ENCODE measurements at regions not wholly inside any gene's neighbourhood (a gene's known extent, or its start where the extent isn't known, plus 50 kb on each side); places are given as distances from the start of the nearest gene placed in this dataset.
"Not testable (repeated sequence)": the region's sequence is repeated elsewhere in the genome, so short reads cannot be mapped to it uniquely, and the experiment has no call there.

DNA sequence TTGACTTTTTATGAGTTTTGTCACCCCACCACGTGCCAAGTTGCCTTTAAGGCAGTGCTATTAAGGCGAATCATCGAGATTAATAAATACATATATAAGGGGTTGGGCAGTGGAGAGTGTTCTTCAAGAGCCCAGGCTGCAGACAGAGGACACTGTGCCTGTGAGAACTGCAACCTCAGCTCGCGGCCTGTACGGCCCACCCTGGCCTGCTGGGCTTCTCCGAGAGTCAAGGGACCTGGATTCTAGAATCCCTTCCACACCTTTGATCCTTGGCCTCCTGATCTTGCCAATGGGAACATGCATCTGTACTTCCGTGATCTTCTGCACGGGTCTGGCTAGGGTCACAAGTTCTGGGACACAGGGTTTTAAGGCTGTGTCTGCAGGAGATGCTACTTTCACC, 54.5 kb downstream of the IRX5 start:
- in situ Hi-C loops (cut with HindIII; ENCODE audit: low sequenced_read_pairs): no loop called here

DNA sequence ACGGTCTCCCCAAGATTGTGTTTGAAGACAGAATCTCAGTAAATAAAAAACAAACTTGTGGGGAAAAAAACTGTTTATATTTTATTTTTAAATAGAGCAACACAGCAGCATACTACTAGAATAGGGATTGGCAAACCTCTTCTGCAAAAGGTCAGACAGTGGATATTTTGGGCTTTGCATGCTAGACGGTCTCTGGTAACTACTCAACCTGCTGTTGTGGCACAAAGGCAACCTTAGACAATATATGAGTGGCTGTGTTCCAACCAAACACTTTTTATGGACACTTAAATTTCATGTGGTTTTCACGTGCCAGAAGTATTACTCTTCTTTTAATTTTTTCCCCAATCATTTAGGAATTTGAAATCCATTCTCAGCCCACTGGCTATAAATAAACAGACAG, 55.0 kb downstream of the IRX5 start:
- in situ Hi-C loops (cut with HindIII; ENCODE audit: low sequenced_read_pairs): no loop called here

DNA sequence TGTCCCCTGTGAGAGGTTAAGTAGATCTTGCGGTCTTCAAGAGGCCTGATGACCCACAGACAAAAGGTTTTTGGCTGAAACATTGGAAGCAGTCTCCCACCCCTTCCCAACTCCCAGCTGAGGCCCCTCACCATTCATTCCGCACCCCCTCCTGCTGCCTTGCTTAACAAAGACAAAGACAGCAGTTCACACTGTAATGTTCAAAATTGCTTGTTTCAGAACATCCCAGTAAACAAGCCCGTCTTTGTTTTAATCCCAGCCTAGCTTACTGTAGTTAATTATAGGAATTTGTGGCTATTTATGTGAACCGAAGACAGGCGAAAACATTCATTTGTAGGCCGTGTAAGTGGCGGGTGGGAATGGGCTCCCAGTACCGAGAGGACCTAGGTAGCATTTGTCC, 55.7 kb downstream of the IRX5 start:
- in situ Hi-C loops (cut with HindIII; ENCODE audit: low sequenced_read_pairs): no loop called here

DNA sequence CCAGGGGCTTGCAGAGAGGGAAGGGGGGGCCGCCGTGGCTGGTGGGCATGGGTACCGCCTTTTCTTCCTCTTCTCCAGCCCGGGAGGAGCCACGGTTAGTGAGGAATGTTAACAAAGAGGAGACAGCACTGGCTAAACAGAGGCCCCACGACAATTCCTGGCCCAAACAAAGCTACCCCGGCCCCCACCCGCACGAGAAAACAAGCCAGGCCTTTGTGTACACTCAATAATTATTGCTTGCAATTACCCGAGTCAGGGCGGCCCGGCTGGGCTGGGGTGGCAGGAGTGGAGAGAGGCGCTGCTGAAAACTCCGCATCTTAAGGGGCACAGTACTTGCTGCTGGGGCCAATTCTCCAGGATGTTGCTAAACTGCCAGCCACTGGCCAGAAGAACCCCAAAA, 56.4 kb downstream of the IRX5 start:
- in situ Hi-C loops (cut with HindIII; ENCODE audit: low sequenced_read_pairs): no loop called here

DNA sequence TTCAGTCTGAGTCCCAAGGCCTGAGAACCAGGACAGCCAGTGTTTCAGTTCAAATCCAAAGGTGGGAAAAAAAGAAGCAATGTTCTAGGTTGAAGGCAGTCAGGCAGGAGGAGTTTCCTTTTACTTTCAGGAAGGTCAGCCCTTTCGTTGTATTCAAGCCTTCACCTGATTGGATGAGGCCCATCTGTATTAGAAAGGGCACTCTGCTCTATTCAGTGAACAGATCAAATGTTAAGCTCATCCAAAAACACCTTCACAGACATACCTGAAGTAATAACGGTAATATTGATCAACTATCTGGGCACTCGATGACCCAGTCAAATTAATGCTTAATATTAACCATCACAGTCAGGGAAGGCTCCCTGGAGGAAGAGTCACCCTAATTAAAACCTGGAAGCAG, 60.9 kb downstream of the IRX5 start:
- in situ Hi-C loops (cut with HindIII; ENCODE audit: low sequenced_read_pairs): no loop called here

DNA sequence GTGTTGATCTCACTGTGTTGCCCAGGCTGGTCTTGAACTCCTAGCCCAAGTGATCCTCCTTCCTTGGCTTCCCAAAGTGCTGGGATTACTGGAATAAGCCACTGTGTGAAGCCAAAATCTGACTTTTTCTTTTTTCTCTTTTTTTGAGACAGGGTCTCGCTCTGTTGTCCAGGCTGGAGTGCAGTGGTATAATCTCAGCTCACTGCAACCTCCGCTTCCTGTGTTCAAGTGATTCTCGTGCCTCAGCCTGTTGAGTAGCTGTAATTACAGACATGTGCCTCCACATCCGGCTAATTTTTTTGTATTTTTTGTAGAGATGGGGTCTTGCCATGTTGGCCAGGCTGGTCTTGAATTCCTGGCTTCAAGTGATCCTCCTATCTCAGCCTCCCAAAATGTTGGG, 61.3 kb downstream of the IRX5 start:
- in situ Hi-C loops (cut with HindIII; ENCODE audit: low sequenced_read_pairs): not testable (repeated sequence)

DNA sequence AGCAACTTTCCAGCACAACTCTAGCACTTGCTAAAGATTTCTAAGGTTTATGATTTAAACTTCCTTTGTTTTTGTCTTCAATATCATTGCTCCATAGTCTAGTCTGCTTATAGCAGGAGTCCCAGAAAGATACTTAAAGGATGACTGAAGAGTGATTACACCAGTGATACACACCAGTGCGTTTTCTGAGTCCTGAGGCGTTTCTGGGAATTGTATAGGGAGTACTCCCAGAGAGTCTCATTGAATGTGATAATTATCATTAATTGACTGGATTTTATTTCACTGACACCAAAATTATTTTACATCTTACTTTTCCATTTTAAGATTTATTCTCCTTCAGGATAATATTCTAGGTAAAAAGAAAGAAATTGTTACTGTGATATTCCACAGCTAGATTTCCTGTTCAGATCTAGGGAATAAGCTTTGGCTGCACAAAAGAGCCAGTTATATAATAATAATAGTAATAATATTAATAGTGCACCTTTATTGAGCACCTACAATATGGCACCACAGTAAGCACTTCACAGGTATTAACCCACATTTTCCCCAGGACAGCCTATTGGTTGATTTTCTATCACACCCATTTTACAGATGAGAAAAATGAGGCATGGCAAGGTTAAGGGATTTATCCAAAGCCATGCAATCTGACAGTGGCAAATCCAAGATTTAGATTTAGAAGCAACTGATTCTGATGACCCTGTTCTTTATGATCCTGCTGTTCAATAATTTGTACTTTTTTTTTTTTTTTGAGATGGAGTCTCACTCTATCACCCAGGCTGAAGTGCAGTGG, 62.6 kb downstream of the IRX5 start:
- in situ Hi-C loops (cut with HindIII; ENCODE audit: low sequenced_read_pairs): no loop called here

DNA sequence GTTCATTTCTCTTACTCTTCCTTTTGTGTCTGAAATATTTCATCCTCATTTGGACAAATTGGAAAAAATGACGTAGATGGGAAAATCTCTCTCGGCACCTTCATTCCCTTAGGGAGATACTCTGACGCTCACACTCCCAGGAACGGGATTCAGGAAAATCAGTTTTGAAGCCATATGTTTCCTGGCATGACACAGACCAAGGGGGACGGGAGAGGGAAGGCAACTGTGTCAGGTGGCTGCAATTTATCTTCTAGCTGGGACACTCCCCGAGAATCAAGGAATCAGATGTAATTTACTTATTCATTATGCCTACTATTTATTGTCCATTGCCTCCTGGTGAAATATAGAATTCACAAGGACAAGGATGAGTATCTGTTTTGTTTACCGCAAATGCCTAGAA, 65.5 kb downstream of the IRX5 start:
- in situ Hi-C loops (cut with HindIII; ENCODE audit: low sequenced_read_pairs): no loop called here

DNA sequence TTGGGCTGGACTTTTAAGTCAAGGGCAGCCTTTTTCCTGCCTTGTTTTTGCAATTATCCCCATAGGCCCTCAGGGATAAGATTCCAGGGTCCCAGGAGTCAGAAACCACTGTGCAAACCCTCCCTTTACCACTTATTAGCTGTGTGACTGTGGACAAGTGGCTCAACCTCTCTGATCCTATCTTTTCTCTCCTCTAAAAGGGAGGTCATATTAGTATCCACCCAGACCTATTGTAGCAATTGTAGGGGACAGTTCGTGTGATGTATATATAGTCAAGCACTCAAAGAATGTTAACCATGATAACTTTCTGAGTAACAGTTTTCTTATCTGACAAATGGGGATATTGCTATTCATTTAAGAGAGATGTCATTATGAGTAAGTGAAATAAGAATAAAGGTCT, 68.2 kb downstream of the IRX5 start:
- in situ Hi-C loops (cut with HindIII; ENCODE audit: low sequenced_read_pairs): no loop called here

DNA sequence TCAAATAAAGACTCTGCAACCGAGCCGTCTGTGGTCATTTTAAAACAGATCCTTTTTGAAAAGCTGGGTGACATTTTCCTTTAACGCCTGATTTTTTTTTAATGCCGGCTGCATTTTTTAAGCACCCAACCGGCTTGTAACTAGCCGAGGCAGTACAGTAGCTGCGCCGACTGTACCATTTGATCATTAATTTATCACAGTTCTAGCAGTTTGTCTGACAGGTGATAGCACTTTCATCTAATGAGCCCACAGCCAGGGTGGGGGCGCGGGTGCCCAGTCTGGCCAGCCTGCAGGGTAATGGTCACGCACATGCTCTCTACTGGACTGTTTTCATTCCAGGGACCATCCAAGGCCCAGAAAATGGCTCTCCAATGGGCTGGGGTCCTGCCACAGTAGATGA, 68.8 kb downstream of the IRX5 start:
- in situ Hi-C loops (cut with HindIII; ENCODE audit: low sequenced_read_pairs): no loop called here

DNA sequence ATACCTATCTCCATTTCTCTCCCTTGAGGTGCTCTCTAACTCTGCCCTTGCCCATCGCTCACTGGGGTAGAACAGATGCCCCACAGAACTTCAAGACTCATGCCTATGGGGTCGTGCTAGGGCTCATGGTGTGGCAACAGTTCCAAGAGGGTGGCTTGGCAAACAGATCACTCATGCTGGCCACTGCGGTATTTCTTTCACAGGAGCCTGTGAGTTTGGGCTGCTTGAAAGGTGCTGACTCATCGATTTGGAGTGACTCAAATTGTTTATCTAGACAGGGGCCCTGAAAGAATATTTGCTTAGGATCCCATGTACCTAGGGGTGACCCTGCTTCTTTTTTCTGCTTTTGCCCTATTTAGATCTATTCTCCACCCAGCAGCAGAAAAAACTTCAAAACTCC, 69.9 kb downstream of the IRX5 start:
- in situ Hi-C loops (cut with HindIII; ENCODE audit: low sequenced_read_pairs): no loop called here

DNA sequence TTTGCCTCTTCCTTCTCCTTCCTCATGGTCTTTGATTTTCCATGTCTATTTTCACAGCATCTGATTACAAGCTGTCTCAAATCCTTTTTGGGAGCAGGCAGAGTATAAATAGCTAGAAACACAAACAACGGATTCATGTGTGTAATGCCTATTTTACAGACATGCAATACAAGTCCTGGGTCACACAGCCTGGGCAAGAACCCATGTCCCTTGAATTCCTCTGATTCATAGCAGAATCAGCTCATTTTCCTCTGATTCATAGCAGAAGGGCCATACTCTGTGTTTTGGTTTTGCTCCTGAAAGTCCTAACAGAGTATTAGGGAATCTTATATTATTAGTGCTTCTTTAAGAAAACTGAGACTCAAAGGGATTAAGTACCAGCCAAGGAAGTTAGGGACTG, 71.3 kb downstream of the IRX5 start:
- in situ Hi-C loops (cut with HindIII; ENCODE audit: low sequenced_read_pairs): no loop called here

DNA sequence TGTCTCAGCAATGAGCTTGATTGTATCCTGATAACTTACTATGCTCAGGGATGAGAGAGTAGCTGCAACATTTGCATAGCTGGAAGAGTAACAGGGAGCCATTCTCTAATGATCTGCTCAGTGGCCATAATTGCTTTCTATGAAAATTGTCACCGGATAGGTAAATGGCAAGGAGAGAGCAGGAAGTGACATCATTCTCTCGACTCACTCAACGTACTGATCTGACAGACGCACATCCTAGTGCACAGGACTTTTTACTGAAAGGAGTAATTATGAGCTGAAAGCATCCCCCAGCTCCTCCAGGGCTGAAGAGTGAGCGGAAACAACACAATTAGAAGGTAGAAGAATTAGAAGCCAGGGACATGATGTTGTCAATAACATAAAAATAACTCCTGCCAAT, 71.8 kb downstream of the IRX5 start:
- in situ Hi-C loops (cut with HindIII; ENCODE audit: low sequenced_read_pairs): no loop called here

DNA sequence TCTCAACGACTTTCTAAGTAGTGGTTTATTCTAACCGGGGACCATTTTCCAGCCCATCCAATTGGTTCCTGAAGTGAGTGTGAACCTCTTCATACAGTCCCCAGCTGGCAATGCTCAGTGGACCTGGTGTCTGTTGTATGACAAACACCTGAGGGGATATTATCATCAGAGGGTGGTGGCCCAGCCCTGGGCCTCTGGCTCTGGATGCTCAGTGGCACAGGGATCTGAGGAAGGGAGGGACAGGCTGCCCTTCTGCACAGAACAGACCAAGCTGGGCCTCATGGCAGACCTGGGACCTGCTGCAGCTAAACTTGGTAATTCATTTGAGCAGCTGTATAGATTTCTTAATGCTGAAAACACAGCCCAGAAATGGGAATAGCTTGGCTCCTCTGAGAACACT, 72.6 kb downstream of the IRX5 start:
- in situ Hi-C loops (cut with HindIII; ENCODE audit: low sequenced_read_pairs): no loop called here

DNA sequence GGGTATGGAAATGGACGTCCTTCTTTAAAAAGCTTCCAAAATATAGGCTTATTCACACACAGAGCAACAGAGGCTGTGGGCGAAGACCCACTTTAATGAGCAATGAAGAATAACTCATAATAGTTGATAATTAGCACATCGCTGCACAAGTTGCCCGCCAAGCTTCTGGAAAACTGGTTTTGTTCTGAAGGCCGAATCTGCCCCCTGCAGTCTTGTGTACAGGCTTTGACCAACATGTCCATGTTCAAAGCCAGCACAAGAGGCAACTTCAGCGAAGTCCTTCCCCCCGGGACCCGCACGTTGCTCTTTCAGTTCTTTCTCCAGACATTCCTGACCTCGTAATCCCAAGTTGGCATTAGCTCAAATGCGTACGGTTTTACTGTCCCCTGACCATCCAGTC, 73.3 kb downstream of the IRX5 start:
- in situ Hi-C loops (cut with HindIII; ENCODE audit: low sequenced_read_pairs): no loop called here

DNA sequence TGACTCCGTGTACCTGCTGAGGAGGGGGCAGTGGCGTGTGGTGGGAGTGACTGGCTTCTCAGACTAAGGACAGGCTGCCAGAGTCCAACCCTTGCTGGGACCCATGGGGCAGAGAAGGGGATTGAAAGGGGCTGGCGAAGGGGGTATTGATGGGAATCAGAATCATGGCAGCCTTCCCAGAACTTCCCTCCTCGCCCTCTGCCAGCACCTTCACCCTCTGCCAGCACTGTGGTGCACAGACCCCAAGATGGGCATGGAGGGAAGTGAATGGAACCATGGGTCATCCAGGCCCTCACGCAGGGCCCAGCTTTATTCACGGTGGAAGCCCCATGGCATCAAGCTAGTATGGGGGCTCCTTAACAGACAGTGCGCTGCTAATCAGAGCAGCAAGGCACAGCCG, 76.8 kb downstream of the IRX5 start:
- in situ Hi-C loops (cut with HindIII; ENCODE audit: low sequenced_read_pairs): no loop called here

DNA sequence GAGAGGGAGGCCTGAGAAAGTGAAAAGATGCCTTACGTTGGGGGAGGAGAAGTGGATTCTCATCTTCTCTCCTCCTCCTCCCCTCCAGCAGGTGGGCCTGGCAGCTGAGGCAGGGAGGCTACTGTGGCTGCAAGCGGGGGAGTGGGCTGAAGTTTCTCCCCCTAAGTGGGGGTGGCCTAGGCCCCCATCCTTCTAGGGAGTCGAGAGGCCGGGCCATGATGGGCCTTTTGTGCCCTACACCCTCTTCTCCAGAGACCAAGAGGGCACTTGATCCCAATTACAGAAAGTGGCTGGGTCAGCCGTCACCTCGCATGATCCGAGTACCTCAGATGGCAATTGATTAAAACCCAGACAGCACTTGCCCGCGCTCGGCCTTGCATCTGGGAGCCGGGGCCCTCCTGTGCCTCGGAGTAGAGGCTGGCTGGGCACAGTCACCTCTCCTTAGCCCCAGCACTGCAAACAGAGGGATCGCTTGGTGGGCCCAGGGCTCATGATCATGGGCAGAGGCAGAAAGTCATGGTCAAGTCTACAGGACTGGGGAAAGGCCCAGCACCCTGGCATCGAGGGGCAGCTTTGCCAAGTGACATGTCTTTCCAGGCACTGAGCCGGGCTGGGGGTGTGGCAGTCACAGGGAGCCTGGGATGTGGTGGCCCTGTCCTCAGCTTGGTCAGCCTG, 78.3 kb downstream of the IRX5 start:
- in situ Hi-C loops (cut with HindIII; ENCODE audit: low sequenced_read_pairs): no loop called here

DNA sequence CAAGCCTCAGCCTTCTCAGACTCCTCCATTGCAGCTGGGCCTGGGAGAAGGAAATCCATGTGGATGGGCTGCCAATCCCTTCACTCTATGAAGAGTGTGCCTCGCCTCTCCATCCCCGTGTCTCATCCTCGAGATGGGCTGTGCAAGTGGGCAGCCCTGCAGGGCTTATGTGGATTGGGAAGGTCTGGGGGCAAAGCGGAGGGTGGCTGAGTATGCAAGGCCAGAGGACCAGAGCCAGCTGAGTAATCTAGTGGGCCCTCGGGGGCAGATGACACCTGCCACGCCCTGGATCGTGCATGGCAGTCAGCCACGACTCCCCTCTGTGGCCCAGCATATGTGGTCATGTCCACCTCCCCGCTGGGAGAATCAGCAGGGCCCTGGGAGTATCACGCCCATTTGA, 78.9 kb downstream of the IRX5 start:
- in situ Hi-C loops (cut with HindIII; ENCODE audit: low sequenced_read_pairs): no loop called here

DNA sequence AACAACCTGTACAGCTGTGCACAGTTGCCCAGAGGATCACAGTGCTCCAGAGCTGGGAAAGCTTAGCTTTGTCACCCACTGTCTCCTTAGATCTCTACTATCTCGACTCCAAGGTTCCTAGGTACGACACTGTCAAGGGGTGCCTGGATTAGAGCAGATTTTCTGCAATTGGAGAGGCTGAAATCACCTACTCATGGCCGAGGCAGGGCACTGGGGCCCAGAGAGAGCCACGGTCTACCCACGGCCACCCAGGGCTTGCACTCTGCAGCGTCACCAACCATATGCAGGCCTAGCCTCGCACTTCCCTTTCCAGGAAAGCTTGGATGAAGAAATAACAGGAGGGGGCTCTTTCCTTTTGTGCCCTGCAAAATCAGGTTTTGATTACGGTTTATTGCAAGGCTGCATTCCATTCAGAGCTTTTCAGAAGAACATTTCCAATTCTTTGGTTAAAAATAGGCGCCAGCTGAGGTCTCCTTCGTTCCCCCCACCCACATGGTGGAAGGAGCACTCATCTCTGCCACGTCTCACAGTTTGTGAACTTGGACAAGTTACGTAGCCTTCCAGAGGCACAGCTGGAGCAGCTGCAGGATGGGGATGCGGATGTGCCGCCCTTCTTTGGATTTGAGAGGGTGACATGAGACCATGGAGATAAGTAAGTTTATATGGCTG, 80.0 kb downstream of the IRX5 start:
- in situ Hi-C loops (cut with HindIII; ENCODE audit: low sequenced_read_pairs): no loop called here

DNA sequence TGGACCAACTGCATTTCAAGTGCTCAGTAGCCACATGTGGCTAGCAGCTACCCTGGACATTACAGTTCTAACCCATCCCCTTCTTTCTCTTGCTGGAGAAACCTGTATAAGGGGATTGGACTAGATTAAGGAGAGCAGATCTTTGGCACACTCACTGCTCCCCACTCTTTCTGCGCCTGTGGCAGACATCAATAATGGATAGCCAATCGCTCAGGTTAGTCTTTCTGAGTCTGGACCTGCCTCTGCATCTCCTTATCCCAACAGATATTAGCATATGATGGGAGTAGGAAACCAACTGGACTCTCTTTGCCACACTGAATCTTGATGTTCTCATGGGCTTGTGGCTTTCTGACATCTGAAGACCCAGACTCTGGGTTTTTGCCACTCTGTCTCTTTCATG, 81.7 kb downstream of the IRX5 start:
- in situ Hi-C loops (cut with HindIII; ENCODE audit: low sequenced_read_pairs): no loop called here

DNA sequence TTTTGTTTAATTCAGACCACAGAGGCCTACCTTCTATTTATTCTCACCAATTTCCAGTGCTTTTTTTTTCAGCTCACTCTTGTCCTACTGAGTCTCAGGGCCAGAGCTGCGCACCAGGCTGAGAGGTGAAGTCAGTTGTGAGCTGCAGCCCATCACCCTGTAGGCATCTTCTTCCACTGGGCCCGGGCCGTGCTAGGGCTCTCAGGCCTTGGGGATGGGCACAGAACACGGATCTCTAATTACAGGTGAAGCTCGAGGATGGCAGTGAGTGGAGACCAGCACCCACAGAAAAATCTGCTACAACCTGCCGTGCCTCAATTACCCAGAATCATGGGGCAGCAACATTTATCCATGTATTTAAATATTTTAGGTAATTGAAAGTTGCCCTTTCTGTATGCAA, 82.1 kb downstream of the IRX5 start:
- in situ Hi-C loops (cut with HindIII; ENCODE audit: low sequenced_read_pairs): no loop called here

DNA sequence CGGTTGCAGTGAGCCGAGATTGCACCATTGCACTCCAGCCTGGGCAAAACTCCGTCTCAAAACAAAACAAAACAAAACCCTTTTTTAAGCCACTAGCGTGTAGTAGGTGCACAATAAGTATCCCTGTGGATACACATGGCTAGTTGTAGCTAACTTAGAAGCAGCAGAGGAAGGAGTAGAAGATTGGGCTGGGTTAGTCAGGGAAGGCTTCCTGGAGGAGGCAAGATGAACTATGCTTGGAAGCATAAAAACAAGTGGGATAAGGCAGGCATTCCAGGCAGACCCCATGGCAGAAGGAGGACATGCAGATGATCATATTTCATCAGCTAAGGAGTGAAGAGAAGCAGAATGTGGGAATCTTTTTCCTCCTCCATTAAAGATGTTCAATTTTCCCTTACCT, 83.4 kb downstream of the IRX5 start:
- in situ Hi-C loops (cut with HindIII; ENCODE audit: low sequenced_read_pairs): no loop called here

All from DLD1 (cell line).